Ishikawa (cell line): ENCODE measurements at regions not wholly inside any gene's neighbourhood (a gene's known extent, or its start where the extent isn't known, plus 50 kb on each side); places are given as distances from the start of the nearest gene placed in this dataset.

Source experiments
- CEBPB ChIP-seq: IDR thresholded peaks from 2 replicates; pipeline ENCODE4 v1.6.1; 2012
- EGR1 ChIP-seq: IDR thresholded peaks from 2 replicates; pipeline ENCODE4 v1.6.1; 2012
- EP300 ChIP-seq: IDR thresholded peaks from 2 replicates; pipeline ENCODE4 v1.6.1; 2012; ENCODE audit warnings: borderline replicate concordance
- MAX ChIP-seq: IDR thresholded peaks from 2 replicates; pipeline ENCODE4 v1.6.1; 2012
- REST ChIP-seq: IDR thresholded peaks from 2 replicates; pipeline ENCODE4 v1.6.1; 2012; ENCODE audit warnings: low read depth, mild to moderate bottlenecking
- TAF1 ChIP-seq: IDR thresholded peaks from 2 replicates; pipeline ENCODE4 v1.6.1; 2012; ENCODE audit warnings: low read depth, mild to moderate bottlenecking
- YY1 ChIP-seq: IDR thresholded peaks from 2 replicates; pipeline ENCODE4 v1.6.1; 2012; ENCODE audit warnings: low read depth

GRCh38 chr15:95715116-95715903, 615.2 kb upstream of the NR2F2 start:
- TF ChIP-seq TAF1 (no peak), EP300 (no peak), EGR1 (no peak), CEBPB (no peak), MAX (no peak), REST (no peak), YY1 (no peak)
